Brain microvascular endothelial cell (primary cell): ENCODE measurements at regions not wholly inside any gene's neighbourhood (a gene's known extent, or its start where the extent isn't known, plus 50 kb on each side); places are given as distances from the start of the nearest gene placed in this dataset.
"Not testable (repeated sequence)": the region's sequence is repeated elsewhere in the genome, so short reads cannot be mapped to it uniquely, and the experiment has no call there.

Experiments
- DNase-seq: peaks from one replicate; pipeline ENCODE4 v3.0.0-alpha.2; 2020
- H3K27ac ChIP-seq: fragments of 250-450 bp; sonication (Bioruptor Pico); 2 replicates; pipeline ENCODE4 v1.5.1; 2020; ENCODE audit warnings: mild to moderate bottlenecking, moderate library complexity
- H3K27me3 ChIP-seq: fragments of 250-450 bp; sonication (Bioruptor Pico); replicated peaks from 2 replicates; pipeline ENCODE4 v1.5.1; 2020; ENCODE audit warnings: mild to moderate bottlenecking
- H3K36me3 ChIP-seq: fragments of 250-450 bp; sonication (Bioruptor Pico); replicated peaks from 2 replicates; pipeline ENCODE4 v1.5.1; 2020; ENCODE audit warnings: mild to moderate bottlenecking
- H3K4me3 ChIP-seq: 2 replicates; pipeline ENCODE4 v1.5.1; 2011; ENCODE audit warnings: low read depth, mild to moderate bottlenecking, control low read depth, low read length, moderate library complexity
- CTCF ChIP-seq: IDR thresholded peaks from 2 replicates; pipeline ENCODE4 v1.5.1; 2011; ENCODE audit warnings: low read depth, mild to moderate bottlenecking, moderate library complexity, low read length, control low read depth, inconsistent platforms; ENCODE audit errors: missing control alignments
- in situ Hi-C: cut with HindIII; loops from 2 replicates; pipeline ENCODE4 v1.10.0; 2017; ENCODE audit warnings: low sequenced_read_pairs, low pct_ligation_motif_present

- Histone ChIP-seq H3K4me3 (no peak overlapping the region), H3K27ac (no peak overlapping the region), H3K36me3 (no peaks in the 10 kb centered on the region), H3K27me3 (peaks cover 55% of the 10 kb centered on the region)
- no peak for DNase-seq
- no peak for TF ChIP-seq CTCF
- in situ Hi-C loops, result no loop called here
Observed at GRCh38 chr10:100662067-100662466, 83.3 kb upstream of the PAX2 start.

DNA sequence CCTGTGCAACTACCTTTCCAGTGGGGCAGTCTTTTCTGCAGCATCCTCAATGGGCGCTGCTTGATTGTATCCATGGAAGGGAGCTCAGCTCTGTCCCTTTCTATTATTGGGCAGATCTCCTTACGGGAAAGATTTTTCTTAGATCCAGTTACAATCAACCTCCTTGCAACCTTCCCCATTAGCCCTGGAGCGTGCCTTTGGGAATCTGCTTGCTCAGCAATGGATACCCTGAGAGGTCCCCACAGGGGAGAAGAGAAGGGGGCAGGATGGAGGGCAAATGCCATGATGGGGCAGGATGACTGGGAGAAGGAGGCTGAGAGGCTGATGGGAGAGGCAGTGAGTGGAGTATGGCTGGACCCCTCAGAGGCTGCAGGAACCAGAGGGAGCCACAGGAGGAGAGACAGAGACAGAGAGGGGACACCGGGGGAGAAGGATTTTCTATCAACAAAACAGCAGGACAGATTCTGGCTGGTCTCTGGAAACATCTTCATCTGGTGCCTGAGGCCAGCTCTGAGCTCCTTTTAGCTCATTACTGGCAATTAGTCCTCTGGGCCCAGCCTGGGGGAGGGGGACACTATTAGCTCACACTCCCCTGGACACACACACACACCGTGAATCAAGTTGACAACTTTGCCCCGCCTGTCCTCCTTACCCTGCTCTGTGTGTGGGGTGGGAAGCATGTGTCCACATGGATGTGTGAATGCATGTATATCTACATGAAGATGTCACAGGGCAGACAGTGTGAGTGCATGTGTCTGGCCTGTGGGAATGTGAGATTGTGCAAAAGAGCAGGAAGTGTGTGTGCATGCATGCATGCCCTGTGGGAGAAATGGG lies 80.8 kb upstream of the PAX2 start:
- Histone ChIP-seq H3K27me3 (peaks cover 42% of the 10 kb centered on the region), H3K4me3 (no peak overlapping the region), H3K36me3 (no peaks in the 10 kb centered on the region), H3K27ac (no peak overlapping the region)
- DNase-seq, result no peak
- TF ChIP-seq CTCF, result no peak
- in situ Hi-C loops, result no loop called here

DNA sequence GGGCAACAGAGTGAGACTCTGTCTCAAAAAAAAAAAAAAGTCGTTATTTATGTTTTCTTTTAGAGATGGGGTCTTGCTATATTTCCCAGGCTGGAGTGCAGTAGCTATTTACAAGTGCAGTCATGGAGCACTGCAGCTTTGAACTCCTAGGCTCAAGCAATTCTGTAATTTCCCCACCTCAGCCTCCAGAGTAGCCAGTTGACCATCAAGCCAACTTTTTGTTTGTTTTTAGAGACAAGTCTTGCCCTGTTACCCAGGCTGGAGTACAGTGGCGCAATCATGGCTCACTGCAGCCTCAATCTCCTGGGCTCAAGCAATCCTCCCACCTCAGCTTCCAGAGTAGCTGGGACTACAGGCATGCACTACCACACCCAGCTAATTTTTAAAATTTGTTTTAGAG lies 78.7 kb upstream of the PAX2 start:
- in situ Hi-C loops, DNase-seq, H3K36me3 ChIP-seq, H3K4me3 ChIP-seq, H3K27ac ChIP-seq: not testable (repeated sequence)
- H3K27me3 ChIP-seq, result peaks cover 45% of the 10 kb centered on the region

DNA sequence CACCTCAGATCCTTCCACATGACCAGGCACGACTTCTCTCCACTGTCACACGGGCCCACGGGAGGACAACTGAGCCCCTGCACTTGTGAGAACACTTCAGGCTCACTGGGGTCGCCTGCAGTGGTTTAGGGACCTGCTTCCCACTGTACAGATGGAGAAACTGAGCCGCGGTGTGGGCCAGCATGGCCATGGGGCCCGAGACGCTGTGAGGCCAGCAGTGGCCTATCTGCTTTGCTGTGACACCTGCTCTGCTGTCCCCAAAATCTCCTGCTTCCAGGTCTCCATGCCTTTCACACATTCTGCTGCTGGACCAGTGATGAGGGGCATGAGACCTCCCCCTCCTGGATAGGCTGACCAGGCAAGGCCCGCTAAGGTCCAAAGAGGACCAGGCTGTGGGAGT lies 75.8 kb upstream of the PAX2 start:
- Histone ChIP-seq H3K36me3 (no peaks in the 10 kb centered on the region), H3K4me3 (no peak overlapping the region), H3K27me3 (peaks cover 43% of the 10 kb centered on the region), H3K27ac (no peak overlapping the region)
- DNase-seq, result no peak
- in situ Hi-C loops, result no loop called here
- no peak for TF ChIP-seq CTCF

DNA sequence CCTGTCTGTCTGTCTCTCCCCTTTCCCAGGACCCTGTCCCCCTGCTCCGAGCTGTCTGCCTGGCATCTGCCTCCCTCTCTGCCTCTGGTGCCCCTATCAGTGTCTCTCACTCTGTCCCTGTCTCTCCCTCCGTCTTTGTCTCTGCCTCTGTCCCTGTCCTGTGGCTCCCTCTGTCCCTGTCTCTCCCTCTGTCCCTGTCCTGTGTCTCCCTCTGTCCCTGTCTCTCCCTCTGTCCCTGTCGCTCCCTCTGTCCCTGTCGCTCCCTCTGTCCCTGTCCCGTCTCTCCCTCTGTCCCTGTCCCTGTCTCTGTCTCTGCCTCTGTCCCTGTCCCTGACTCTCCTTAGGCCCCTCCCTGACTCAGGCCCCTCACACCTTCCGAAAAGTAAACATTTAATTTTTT lies 75.0 kb upstream of the PAX2 start:
- DNase-seq, result no peak
- Histone ChIP-seq H3K36me3 (no peaks in the 10 kb centered on the region), H3K4me3 (no peak overlapping the region), H3K27me3 (peaks cover 41% of the 10 kb centered on the region), H3K27ac (no peak overlapping the region)
- in situ Hi-C loops, result no loop called here
- no peak for TF ChIP-seq CTCF

DNA sequence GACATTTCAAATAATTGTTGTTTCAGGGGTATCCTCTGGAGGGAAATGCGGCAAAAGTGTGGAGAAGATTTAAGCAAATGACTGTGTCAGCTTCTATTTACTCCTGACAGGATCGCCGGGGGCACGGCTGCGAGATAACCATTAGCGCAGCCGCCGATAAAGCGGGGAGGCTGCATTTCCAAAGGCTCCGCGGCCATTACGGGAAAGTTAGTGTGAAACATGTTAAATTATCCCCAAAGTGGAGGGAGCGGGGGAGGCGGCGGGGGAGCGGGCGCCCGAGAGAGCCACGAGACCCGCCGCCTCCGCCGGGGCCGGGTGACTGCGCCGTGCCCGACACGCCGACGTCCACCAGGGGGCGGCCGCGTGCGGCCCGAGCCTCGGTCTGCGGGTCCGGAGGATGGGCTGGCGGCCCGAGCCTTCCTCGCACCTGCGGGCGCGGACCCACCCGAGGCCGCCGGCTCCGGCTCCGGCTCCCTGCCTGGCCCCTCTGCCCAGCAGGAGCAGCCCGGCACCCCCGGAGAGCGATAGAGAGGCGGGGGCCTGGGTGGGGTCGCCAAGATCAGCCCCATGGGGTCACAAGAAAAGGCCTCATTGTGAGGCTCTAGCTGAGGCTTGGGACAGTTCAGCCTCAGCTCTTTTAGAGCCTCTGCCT lies 74.4 kb upstream of the PAX2 start:
- DNase-seq, result no peak
- H3K27ac ChIP-seq, result no peak overlapping the region
- H3K36me3 ChIP-seq, result no peaks in the 10 kb centered on the region
- H3K27me3 ChIP-seq, result peaks cover 40% of the 10 kb centered on the region
- TF ChIP-seq CTCF, result peak; percentile 46
- in situ Hi-C loops, result no loop called here
- H3K4me3 ChIP-seq, result no peak overlapping the region
